Neutrophil (primary cell): ENCODE measurements at regions not wholly inside any gene's neighbourhood (a gene's known extent, or its start where the extent isn't known, plus 50 kb on each side); places are given as distances from the start of the nearest gene placed in this dataset.

Source experiments
- H3K27ac ChIP-seq: fragments of 200-600 bp; sonication (generic); 2 replicates; pipeline ENCODE4 v1.5.1; 2016; ENCODE audit warnings: mild to moderate bottlenecking, moderate library complexity
- H3K27me3 ChIP-seq: fragments of 200-600 bp; sonication (generic); 2 replicates; pipeline ENCODE4 v1.6.0; 2016; ENCODE audit warnings: mild to moderate bottlenecking
- H3K36me3 ChIP-seq: fragments of 200-600 bp; sonication (generic); 2 replicates; pipeline ENCODE4 v1.5.1; 2017
- H3K4me1 ChIP-seq, 2 experiments: fragments of 200-600 bp in 1 of 2; sonication (generic) in 1 of 2; 1 replicate in 1 of 2; 2 replicates in 1 of 2; pipeline versions ENCODE4 v1.5.1 to v1.6.1; 2013 to 2016; ENCODE audit warnings: low read depth in 1 of 2, low read length in 1 of 2, mild to moderate bottlenecking in 1 of 2, moderate library complexity in 1 of 2; ENCODE audit not compliant: control insufficient read depth in 1 of 2, insufficient read depth in 1 of 2
- H3K4me3 ChIP-seq, 2 experiments: fragments of 200-600 bp in 1 of 2; sonication (generic) in 1 of 2; 1 replicate in 1 of 2; 2 replicates in 1 of 2; pipeline ENCODE4 v1.5.1; 2013 to 2016; ENCODE audit warnings: low read depth in 1 of 2, low read length in 1 of 2, mild to moderate bottlenecking in 1 of 2, moderate library complexity in 1 of 2
- H3K9me3 ChIP-seq: fragments of 200-600 bp; sonication (generic); 2 replicates; pipeline ENCODE4 v1.5.1; 2016
- TF ChIP-seq, protein P1 (sequence below): fragments of 200-600 bp; sonication (generic); IDR thresholded peaks from 2 replicates; pipeline ENCODE4 v1.5.1; 2016; ENCODE audit warnings: antibody characterized with exemption

- Histone ChIP-seq H3K27me3 (no peaks in the 10 kb centered on the region), H3K4me3 (no peak overlapping the region), H3K36me3 (no peaks in the 10 kb centered on the region), H3K4me1 (no peaks in the 10 kb centered on the region), H3K27ac (no peak overlapping the region), H3K9me3 (no peaks in the 10 kb centered on the region)
- TF ChIP-seq, protein P1, sequence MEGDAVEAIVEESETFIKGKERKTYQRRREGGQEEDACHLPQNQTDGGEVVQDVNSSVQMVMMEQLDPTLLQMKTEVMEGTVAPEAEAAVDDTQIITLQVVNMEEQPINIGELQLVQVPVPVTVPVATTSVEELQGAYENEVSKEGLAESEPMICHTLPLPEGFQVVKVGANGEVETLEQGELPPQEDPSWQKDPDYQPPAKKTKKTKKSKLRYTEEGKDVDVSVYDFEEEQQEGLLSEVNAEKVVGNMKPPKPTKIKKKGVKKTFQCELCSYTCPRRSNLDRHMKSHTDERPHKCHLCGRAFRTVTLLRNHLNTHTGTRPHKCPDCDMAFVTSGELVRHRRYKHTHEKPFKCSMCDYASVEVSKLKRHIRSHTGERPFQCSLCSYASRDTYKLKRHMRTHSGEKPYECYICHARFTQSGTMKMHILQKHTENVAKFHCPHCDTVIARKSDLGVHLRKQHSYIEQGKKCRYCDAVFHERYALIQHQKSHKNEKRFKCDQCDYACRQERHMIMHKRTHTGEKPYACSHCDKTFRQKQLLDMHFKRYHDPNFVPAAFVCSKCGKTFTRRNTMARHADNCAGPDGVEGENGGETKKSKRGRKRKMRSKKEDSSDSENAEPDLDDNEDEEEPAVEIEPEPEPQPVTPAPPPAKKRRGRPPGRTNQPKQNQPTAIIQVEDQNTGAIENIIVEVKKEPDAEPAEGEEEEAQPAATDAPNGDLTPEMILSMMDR, result no peak
Measured at GRCh38 chr4:157895205-157895604, 277.6 kb downstream of the GASK1B start.

DNA sequence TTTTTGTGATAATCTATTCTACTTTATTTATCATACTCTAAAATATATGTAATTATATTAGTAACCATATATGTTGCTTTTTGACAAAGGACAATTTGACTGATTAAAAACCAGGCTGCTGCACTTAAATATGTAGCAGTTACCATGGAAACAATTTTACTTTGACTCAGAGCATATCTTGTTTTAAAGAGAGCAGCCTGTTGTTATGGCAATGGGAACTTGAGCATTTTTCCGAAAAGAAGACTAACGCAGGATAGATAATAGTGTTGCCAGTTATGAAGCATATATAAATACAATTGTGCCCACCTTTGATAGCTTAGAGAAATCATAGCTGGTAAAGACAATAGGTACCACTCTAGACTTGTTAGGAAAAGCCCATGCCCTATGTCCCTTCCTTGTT, 283.0 kb downstream of the GASK1B start:
- TF ChIP-seq, protein P1, result no peak
- Histone ChIP-seq H3K9me3 (no peaks in the 10 kb centered on the region), H3K27me3 (no peaks in the 10 kb centered on the region), H3K36me3 (no peaks in the 10 kb centered on the region), H3K4me3 (no peak overlapping the region), H3K4me1 (no peaks in the 10 kb centered on the region), H3K27ac (no peak overlapping the region)

DNA sequence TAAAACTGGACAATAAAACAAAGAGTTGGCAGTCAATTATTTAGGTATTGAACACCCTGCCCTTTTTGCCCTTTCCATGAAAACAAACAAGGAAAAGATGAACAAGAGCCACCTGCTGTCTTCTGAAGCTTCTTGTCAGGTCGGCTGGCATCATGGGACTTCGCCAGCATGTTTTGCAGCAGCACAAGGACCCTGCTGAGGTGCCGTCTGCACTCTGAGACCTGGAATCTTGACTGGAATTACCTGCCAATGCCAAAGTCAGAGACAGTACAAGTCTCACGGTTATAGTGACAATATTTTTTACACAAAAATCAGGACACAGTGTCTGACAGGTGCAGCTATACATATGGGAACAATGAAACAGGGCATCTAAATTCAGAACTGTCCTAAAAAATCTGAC, 284.5 kb downstream of the GASK1B start:
- H3K27ac ChIP-seq, result no peak overlapping the region
- H3K9me3 ChIP-seq, result no peaks in the 10 kb centered on the region

DNA sequence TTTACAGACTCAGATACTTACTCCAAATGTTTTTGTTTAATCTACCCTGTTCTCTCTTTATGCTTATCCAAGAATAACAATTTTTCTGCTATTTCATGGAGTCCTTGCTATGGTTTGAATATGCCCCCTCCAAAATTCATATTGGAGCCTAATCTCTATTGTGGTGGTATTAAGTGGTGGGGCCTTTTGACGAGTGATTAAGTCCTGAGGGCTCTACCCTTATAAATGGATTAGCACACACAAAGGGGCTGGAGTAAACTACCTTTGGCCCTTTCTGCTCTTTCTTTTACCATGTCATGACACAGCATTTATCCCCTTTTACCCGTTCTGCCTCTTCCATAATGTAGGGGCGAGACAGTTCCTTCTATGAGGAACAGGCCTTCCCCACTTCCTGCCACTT, 285.5 kb downstream of the GASK1B start:
- H3K9me3 ChIP-seq, result no peaks in the 10 kb centered on the region
- H3K4me3 ChIP-seq, result no peak overlapping the region
- TF ChIP-seq, protein P1, result no peak
- no peak overlapping the region for H3K27ac ChIP-seq
- no peaks in the 10 kb centered on the region for H3K36me3 ChIP-seq
- H3K27me3 ChIP-seq, result no peaks in the 10 kb centered on the region
- H3K4me1 ChIP-seq, result no peaks in the 10 kb centered on the region

More for the DNA sequence above, 284.5 kb downstream of the GASK1B start:
- H3K4me3 ChIP-seq, result no peak overlapping the region
- TF ChIP-seq, protein P1, result no peak
- H3K27me3 ChIP-seq, result no peaks in the 10 kb centered on the region
- no peaks in the 10 kb centered on the region for H3K36me3 ChIP-seq
- H3K4me1 ChIP-seq, result no peaks in the 10 kb centered on the region

DNA sequence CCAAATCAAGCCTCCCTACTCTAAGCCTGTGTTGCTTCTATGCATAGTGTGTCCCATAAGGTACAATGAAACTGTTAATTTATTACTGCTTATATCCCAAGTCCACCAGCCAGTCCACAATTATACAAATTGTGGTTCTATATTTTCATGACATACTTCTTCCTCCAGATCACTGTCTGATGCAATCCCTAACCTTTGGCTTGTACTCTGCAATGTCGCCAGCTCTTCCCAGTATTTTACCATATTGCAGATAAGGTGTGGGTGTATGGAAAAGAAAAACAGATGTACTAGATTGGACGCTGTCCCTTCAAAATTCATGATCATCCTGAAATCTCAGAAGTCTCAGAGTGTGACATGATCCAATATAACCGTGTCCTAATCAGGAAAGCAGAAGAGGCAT, 286.2 kb downstream of the GASK1B start:
- no peak overlapping the region for H3K27ac ChIP-seq
- H3K9me3 ChIP-seq, result no peaks in the 10 kb centered on the region
- TF ChIP-seq, protein P1, result no peak
- H3K4me1 ChIP-seq, result no peaks in the 10 kb centered on the region
- no peak overlapping the region for H3K4me3 ChIP-seq
- H3K27me3 ChIP-seq, result no peaks in the 10 kb centered on the region
- no peaks in the 10 kb centered on the region for H3K36me3 ChIP-seq

DNA sequence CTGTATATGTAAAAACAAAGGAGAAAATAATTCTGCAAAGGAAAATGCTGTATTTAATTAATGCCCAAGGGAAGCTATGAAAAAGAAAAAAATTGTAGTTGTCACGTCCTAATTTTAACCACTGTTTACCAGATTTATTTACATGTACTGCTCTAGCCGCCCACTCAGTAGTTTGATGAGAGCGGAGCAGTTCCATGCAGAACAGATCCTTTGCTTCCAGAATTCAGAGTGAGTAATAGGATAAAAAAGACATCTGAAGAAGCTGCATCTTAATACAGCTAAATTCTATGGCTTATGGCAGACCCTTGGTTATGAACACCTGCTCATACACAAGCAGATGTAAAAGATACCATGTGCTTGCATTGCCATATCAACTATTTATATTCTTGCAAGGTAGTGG, 287.0 kb downstream of the GASK1B start:
- no peak overlapping the region for H3K4me3 ChIP-seq
- TF ChIP-seq, protein P1, result no peak
- no peaks in the 10 kb centered on the region for H3K36me3 ChIP-seq
- H3K9me3 ChIP-seq, result no peaks in the 10 kb centered on the region
- H3K27ac ChIP-seq, result no peak overlapping the region
- H3K27me3 ChIP-seq, result no peaks in the 10 kb centered on the region
- H3K4me1 ChIP-seq, result no peaks in the 10 kb centered on the region
